Activated T-cell treated with anti-CD3 and anti-CD28 coated beads for 48 hours (primary cell): ENCODE measurements at regions not wholly inside any gene's neighbourhood (a gene's known extent, or its start where the extent isn't known, plus 50 kb on each side); places are given as distances from the start of the nearest gene placed in this dataset.

ENCODE experiments used
- DNase-seq: peaks from one replicate; pipeline ENCODE4 v3.0.0-alpha.2; 2020; ENCODE audit warnings: low read depth

DNA sequence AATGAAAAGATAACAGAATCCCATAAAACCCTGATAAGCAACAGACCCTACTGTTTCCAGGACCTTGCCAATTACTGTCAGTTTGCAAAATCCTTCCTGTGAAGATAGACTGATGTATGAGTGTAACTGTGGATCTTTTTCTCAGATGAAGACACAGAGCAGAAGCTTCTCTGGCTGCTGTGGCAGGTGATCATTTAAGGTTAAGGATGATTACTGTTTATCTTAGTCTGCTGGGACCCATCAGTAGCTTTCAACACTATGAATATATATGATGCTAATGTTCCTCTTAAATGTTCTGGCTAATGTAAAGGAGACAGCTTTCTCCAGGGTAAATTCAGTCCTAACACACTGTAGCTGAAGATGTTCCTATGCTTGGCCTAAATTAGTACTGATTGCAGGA, 56.0 kb upstream of the CTTNBP2 start:
- no peak for DNase-seq

DNA sequence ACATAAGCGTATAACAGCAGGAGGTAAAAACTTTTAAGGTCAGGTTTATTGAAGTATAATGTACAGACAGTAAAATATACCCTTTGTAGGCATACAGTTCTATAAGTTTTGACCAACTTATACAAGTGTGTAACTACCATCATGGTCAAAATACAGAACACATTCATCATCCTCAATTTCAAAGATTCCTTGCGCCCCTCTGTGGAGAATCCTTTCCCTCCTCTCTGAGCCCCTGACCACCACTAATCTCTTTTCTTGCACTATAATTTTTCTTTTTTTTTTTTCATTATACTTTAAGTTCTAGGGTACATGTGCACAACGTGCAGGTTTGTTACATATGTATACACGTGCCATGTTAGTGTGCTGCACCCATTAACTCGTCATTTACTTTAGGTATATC, 58.1 kb upstream of the CTTNBP2 start:
- no peak for DNase-seq

DNA sequence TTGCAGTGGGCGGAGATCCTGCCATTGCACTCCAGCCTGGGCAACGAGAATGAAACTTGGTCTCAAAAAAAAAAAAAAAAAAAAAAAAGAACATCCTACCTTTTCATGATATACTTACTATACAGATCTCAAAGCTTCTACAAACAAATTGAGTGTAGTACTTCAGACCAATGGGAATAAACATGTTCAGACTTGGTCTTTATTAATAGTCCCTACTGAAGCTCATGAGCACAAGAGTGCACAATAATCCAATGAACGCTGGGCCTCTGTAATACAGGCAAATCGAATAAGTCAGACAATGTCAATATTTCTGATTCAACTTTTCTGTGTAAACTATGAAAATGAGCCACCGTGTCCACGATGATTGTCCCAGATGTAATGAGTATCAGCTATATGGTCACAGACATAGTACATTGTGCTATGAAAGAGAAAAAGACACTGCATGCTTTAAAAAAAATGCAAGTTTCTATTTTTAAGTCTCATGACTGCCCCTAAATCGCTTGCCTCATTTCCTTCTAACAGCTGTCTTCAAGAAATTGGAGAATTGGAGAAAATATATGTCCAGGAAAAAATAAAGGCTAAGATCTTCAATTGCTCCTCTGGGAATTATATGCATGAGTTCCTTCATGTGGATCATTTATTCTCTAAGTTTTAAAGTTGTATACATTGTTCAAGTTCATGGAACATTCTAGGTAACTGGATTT, 64.0 kb upstream of the CTTNBP2 start:
- no peak for DNase-seq

- DNase-seq, result no peak
These were observed 64.7 kb upstream of the CTTNBP2 start for GRCh38 chr7:117937753-117938483.

GRCh38 chr7:117941138-117941810, 68.0 kb upstream of the CTTNBP2 start:
- no peak for DNase-seq

DNA sequence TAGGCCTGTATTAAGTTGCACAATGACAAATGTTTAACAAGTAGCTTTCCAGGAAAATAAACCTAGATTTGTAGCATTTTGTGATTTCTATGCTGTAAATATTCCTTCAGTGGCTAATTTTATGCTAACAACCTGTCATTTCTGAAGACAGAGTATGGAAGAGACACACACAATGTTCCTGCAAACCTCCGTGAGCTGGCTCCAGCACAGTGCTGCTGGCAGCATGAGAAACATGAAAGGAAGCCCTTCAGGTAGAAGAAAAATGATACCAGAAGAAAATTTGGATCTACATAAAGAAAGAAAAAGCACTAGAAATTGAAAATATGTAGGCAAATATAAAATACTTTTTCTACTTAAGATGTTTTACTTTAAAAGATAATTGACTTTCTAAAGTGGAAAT, 69.5 kb upstream of the CTTNBP2 start:
- DNase-seq, result no peak

DNA sequence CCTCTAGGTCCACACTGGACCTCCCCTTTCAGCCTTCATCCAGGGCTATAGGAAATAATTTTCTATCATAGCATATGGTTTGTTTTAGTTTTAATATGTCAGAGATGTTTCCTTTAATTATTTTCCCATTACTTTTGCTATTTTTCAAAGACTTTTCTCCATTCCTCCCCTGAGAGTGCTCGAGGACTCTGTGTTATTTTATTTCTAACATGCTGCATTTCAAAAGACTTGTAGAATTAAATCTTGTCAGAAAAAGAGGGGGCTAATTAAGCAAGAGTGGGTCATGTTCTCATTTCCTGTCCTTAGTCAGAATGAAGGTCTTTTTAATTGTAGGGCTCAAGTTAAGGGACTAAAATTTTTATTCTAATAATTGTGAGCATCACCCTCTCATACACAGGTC, 71.6 kb upstream of the CTTNBP2 start:
- DNase-seq, result no peak

DNA sequence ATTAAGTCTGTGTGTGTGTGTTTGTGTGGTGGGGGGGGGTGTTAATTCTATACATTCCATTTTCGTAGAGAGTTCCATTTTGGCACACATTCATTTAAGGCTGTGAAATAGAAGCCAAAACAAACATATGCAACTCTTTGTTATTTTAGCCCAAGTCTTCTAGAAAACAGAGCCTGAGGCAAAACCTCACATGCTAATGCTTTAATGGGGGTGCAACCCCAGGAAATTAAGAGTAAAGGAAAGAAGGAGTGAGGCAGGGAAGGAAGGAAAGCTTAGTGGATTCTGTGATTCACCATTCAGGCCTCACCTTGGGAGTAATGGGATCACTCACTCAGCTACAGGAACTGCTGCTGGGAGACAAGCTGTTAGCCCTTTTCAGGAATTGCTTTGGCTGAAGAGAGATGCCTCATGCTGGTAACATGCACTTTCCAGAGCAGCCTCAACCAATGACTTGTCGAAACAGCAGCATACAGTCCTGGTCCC, 73.0 kb upstream of the CTTNBP2 start:
- no peak for DNase-seq

DNA sequence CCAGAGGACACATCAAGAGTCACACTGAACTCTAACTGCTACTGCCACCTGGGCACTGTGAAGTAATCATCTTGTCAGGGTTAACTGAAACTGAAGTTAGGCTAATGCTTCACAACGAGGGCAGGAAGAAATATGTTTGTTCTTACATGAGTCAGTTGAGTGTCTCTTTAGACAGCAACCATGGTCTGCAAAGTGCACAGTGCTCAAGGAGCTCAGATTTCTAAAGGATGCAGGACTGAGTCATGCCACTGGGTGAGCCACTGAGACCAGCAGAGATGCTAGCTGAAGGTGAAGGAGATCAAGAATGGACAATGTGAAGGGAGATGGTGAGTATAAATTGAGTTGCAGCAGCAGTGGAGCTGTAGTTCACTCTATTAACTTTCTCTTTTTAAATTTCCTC, 76.0 kb upstream of the CTTNBP2 start:
- no peak for DNase-seq

DNA sequence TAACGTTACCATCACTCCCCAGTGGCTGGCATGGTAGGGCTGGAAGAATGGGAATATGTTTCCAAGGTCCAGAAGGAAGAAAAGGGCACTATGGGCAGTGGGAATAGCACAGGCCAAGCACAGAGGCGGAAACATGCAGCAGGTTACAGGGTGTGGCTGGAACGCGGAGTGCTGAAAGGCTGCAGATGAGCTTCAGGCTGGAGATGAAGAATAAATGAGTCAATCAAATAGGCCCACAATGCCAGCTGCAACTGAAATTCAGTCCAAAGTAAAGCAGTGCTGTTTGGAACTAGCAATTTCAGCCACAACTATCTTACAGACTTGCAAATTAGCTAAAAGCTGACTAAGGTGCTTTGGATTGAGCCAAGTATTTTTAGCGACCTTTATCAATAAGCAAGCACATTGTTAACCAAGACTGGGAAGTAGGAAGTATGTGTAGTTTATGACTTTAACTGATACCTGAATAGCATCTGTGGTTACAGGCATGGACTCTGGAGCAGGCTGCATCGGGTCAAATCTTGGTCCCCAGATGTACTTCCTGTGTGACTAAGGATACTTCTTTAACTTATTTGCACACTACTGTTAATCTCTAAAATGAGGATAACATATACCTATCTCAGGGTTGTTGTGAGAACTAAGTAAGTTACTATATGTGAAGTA, 77.5 kb upstream of the CTTNBP2 start:
- no peak for DNase-seq

DNA sequence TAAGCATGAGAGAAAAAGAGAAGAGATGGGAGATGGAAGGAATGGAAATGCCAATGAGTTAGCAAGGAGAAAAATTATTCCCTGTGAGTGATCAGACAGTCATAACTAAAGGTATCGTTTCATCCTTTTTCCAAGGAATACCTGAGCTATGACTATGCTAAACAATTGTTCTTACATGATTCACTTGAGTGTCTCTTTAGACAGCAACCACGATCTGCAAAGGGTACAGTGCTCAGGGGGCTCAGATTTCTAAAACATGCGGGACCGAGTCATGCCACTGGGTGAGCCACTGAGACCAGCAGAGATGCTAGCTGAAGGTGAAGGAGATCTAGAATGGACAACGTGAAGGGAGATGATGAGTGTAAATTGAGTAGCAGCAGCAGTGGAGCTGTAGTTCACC, 78.0 kb upstream of the CTTNBP2 start:
- DNase-seq, result no peak

DNA sequence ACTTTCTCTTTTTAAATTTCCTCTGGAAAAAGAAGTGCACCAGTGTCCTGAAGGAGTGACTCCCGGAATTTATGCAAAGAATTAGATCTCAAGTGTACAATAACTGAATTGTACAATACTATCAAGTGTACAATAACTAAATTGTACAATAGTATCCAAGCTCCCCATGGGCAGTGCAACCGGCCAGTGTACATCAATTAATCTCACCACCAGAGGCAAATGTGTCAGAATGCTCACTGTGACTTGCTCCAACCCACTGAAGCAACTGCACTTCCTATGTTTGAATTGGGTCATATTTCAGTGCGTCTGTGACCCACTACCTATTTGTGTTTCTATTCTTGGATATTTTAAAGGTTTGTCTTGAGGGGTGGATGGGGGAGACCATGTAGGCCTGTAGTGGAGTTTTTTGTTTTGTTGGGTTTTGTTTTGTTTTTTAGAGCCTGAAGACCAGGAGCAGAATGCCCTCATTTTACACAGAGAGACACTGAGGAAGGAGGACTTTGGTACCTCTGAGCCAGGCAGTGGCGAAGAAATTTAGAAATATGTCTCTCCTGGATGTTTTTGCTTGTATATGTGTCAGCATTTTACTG, 78.5 kb upstream of the CTTNBP2 start:
- no peak for DNase-seq

- DNase-seq, result no peak
These were observed 81.8 kb upstream of the CTTNBP2 start for GRCh38 chr7:117955046-117955445.

DNA sequence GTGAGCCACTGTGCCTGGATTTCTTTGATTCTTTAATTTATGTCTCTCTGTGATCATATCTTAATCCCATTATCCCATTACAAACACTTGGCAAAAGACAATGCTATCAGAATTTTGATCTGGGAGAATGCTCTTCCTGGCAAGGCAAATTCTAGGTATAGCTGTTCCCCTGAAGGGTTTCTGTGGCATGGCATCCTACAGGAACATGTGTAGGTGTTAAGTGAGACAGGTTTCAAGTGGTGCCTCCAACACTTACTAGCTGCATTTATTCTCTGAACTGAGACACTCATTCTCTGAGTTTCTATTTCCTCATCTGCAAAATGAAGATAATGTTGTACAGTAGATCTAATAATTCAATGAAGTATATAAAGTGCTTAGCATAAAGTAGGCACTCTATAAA, 87.1 kb upstream of the CTTNBP2 start:
- DNase-seq, result no peak

DNA sequence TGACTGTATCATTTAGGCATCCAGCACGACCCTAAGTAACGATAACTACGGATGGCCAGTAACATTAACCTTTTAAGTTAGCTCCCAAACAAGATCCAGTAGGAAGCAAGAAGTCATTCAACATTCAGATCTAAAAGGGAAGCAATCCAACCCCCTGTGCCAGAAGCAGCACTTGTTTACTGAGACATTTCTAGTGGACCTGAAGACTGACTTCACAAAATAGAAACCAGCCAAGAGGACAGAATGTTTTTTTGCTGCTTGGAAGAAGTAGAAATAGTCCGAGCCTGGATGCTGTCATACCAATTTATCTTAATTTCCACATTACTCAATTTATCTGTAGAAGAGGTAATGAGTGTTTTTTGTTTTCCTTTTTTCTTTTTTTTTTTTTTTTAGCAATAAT, 88.0 kb upstream of the CTTNBP2 start:
- no peak for DNase-seq

GRCh38 chr7:117962366-117962994, 89.2 kb upstream of the CTTNBP2 start:
- no peak for DNase-seq

DNA sequence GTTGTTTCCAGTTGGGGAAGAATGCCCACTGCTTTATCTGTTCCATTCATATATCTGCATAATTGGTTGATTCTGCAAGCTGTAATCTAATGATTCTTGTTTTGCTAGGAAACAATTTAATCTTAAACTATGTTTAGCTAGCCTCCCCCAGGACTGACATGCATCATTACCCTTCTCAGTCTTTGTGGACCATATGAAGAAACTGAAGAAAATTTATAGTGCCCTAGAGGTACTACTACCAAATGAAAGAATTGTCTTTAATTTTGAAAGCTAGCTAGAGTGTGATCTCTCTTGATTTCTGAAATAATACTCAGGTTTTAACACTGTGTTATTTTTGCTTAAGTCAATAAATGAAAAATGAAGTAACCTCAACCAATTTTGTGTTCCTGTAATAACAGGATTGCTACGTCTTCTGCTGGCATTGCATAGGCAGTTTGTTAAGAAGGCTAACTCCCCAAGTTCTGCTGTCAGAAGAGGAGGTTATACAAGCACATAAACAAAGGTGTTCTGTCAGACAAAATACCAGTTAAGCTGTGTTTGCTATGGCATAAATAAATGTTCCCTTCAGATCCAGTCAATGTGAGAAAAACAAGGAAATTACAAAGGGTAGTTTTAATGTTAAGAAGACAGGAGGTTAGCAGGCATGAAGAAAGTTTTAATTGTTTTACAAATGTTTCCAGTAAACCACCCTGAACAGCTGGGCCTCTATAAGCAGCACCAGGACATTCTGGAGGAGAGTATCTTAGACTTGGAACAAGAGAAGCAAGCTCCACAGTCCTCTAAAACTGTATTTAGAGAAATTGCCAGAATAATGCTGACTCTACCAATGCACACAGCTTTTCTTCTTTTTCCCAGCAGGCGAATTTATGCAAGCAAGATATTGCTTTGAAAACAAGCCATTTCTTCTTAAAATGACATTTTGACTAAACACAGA, 90.3 kb upstream of the CTTNBP2 start:
- DNase-seq, result no peak

DNA sequence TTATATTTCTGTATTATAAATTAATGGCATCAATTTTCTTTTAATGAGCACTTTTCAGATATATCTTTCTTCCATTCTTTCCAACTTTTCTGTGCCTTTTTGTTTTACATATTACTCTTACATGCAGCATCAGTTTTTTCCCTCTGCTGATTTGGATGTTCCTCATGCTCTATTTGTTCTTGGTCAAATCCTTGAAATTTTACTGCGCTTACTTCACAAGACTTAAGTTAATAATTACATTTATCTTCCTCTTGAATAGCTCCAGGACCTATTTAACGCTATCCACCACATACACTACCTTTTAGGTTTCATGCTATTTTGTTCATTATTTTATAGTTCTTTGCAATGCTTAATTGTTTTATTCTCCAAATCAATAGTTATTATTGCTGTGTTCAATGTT, 97.6 kb upstream of the CTTNBP2 start:
- DNase-seq, result no peak

DNA sequence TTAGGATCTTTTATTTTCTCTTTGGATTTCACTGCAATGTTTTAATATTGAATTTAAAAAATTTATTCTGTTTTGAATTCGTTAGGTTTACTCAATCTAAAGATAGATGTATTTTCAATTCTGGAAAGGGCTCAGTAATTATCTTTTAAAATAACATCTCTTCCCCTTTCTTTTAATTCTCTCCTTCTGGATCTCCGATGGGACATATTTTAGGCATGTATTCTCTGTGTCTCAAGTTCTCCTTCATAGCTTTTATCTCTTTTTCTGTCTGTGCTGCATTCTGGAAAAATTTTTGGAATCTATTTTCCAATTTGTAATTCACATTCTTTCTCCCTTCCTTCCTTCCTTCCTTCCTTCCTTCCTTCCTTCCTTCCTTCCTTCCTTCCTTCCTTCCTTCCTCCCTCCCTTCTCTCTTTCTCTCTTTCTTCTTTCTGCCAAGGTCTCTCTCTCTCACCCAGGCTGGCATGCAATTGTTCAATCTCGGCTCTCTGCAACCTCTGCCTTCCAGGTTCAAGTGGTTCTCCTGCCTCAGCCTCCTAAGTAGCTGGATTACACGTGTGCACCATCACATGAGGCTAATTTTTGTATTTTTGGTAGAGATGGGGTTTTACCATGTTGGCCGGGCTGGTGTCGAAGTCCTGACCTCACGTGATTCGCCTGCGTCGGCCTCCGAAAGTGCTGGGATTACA, 98.5 kb upstream of the CTTNBP2 start:
- no peak for DNase-seq

GRCh38 chr7:117972606-117973005, 99.4 kb upstream of the CTTNBP2 start:
- no peak for DNase-seq
